ENCODE measurements at regions not wholly inside any gene's neighbourhood (a gene's known extent, or its start where the extent isn't known, plus 50 kb on each side); places are given as distances from the start of the nearest gene placed in this dataset.

GRCh38 chr7:131225619-131226513 is 101.8 kb upstream of the MKLN1 start:
- no peak for DNase-seq (ENCODE audit: low read depth)

DNA sequence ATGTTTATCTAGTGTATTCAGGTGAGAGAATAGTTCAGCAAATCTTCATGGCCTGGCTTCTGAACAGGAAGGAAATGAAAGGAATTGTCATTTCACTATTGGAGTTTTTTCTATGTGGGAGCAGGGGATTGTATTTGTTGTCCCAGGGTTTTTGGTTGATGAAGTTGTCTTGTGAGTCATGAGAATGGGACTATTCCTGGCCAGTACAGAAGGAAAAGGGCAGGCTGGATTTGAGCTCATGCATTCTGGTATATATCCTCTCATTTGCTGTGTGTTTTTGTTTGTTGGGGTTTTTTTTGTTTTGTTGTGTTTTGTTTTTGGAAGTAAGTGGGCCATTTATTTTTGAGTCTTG is 101.2 kb upstream of the MKLN1 start:
- DNase-seq (ENCODE audit: low read depth), result no peak

- DNase-seq (ENCODE audit: low read depth), result peak; percentile 29
These were observed 96.1 kb upstream of the MKLN1 start for GRCh38 chr7:131231381-131232220.

GRCh38 chr7:131232768-131233167 is 94.9 kb upstream of the MKLN1 start:
- DNase-seq (ENCODE audit: low read depth), result no peak

- DNase-seq (ENCODE audit: low read depth), result no peak
These were observed 94.5 kb upstream of the MKLN1 start for GRCh38 chr7:131233193-131233592.

GRCh38 chr7:131234719-131235488 is 92.8 kb upstream of the MKLN1 start:
- DNase-seq (ENCODE audit: low read depth), result no peak

- DNase-seq (ENCODE audit: low read depth), result peak; percentile 40
These were observed 92.0 kb upstream of the MKLN1 start for GRCh38 chr7:131235489-131236317.

DNA sequence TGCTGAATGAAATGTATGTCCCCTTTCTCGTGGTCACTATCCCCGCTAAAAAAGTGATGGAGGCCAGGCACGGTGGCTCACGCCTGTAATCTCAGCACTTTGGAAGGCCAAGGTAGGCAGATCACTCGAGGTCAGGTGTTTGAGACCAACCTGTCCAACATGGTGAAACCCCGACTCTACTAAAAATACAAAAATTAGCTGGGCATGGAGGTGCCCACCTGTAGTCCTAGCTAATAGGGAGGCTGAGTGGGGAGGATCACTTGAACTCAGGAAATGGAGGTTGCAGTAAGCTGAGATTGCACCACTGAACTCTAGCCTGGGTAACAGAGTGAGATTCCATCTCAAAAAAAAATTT is 91.4 kb upstream of the MKLN1 start:
- no peak for DNase-seq (ENCODE audit: low read depth)

- DNase-seq (ENCODE audit: low read depth), result no peak
These were observed 89.2 kb upstream of the MKLN1 start for GRCh38 chr7:131238347-131238931.

- no peak for DNase-seq (ENCODE audit: low read depth)
These were observed 86.3 kb upstream of the MKLN1 start for GRCh38 chr7:131241386-131241785.

- DNase-seq (ENCODE audit: low read depth), result no peak
These were observed 85.5 kb upstream of the MKLN1 start for GRCh38 chr7:131242123-131242650.

GRCh38 chr7:131244259-131244852 is 83.3 kb upstream of the MKLN1 start:
- DNase-seq (ENCODE audit: low read depth), result no peak

DNA sequence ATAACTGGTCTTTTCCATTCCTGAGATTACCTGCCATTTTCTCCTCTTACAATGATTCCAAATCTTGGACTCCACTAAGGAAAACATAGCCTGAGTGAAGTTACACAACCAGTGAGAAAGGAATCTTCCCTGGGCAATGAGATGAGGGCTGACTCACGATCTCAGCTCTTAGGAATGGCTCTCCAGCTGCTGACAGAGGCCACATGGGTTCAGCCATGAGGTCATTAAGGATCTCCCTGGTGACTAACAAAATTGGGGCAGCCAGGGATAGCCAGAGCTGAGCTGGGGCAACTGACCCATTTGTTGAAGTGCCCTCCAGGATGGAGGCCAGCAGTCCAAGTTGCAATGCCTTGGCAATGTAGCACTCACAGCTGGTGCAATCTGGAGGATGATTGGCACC is 78.7 kb upstream of the MKLN1 start:
- no peak for DNase-seq (ENCODE audit: low read depth)

GRCh38 chr7:131249483-131249882 is 78.2 kb upstream of the MKLN1 start:
- DNase-seq (ENCODE audit: low read depth), result no peak

- no peak for DNase-seq (ENCODE audit: low read depth)
These were observed 77.3 kb upstream of the MKLN1 start for GRCh38 chr7:131250331-131250730.

GRCh38 chr7:131251371-131251770 is 76.3 kb upstream of the MKLN1 start:
- no peak for DNase-seq (ENCODE audit: low read depth)

- DNase-seq (ENCODE audit: low read depth), result no peak
These were observed 74.7 kb upstream of the MKLN1 start for GRCh38 chr7:131252976-131253375.

- DNase-seq (ENCODE audit: low read depth), result no peak
These were observed 73.5 kb upstream of the MKLN1 start for GRCh38 chr7:131254211-131254610.

GRCh38 chr7:131255242-131255641 is 72.4 kb upstream of the MKLN1 start:
- DNase-seq (ENCODE audit: low read depth), result no peak

DNA sequence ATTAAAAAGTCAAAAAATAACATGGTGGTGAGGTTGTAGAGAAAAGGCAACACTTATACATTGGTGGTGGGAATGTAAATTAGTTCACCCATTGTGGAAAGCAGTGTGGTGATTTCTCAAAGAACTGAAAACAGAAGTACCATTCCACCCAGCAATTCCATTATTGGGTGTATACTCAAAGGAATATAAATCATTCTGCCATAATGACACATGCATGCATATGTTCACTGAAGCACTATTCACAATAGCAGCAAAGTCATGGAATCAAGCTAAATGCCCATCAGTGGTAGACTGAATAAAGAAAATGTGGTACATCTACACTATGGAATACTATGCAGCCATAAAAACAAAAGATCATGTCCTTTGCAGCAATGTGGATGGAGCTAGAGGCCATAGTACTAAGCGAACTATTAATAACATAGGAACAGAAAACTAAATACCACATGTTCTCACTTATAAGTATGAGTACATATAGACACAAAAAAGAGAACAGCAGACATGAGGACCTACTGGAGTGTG is 66.1 kb upstream of the MKLN1 start:
- DNase-seq (ENCODE audit: low read depth), result no peak

Measured in stimulated activated CD8-positive, alpha-beta memory T cell treated with anti-CD3 and anti-CD28 coated beads, Interleukin-7, amount 100 ng/mL, for 24 hours (primary cell).